ENCODE measurements at regions not wholly inside any gene's neighbourhood (a gene's known extent, or its start where the extent isn't known, plus 50 kb on each side); places are given as distances from the start of the nearest gene placed in this dataset.

DNA sequence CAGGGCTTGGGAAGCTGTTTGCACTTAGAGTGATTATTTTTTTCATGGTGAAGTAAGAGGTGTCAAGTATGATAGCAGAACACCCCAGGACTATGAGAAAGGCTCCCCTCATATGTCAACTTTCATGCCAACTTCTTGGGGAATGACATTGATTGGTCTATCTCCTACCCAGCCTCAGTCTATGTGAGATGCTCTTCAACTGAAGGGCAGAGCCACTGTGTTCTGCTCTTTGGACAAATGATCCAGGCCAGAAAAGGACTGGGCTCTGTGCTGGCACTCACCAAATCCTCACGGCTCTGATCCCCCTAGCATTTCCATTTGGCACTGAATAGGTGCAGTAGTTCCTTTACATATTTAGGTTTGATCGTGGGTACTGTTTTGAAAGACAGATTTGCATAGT, 151.1 kb downstream of the DMRT2 start:
- DNase-seq (ENCODE audit: extremely low read depth in 1 of 2, low read depth in 1 of 2) = no peak

DNA sequence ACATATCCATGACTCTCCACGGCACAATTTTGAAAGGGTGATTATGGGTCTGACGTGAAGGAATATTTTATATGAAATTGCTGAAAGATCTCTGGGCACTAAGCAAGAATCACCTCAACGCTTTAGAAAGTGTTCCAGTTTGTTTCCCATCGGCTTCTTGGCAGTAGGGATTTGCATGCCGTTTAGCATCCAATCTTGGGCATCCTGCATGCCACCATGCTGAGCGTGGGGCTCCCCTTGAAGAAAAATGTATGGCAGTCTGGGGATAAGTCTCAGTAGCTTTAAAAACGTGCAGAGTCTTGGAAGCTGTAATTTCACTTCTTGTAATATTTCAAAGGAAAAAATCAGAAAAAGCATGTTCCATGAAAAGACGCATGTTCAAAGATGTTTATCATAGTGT, 151.7 kb downstream of the DMRT2 start:
- DNase-seq (ENCODE audit: extremely low read depth in 1 of 2, low read depth in 1 of 2) = no peak

DNA sequence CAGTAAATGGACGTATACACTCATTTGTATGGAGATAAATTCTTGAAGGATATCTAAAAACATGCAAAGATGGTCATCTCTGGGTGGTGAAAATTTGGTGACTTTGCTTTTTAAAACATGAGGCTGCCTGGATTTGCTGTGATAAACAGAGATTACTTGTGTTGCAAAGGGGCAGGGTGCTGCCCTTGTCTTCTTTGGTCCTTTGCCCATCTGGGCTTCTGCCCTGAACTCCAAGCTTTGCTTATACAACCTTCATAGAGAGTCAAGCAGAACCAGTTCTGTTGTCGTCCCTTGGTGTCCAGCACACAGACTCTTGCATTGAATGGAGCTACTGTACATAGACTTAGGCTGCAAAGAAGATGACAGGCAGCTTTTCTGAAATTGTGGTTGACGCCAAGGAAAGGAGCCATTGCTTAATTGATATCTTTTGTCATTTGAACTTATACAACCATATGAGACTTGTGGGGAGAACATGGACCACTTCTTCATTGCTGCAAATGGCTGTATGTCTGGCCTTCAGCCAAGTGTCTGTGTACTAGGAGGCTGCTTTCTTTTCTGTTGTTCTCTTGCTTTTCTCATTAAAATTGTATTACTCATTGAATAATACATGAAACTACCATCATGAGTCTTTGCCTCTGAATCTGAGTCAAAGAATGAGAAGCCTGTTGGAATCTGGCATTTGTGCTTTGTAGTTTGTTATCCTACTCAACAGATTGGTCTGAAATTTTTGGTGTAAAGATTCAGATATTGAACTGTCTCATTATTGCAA, 152.5 kb downstream of the DMRT2 start:
- DNase-seq (ENCODE audit: extremely low read depth in 1 of 2, low read depth in 1 of 2) = no peak

DNA sequence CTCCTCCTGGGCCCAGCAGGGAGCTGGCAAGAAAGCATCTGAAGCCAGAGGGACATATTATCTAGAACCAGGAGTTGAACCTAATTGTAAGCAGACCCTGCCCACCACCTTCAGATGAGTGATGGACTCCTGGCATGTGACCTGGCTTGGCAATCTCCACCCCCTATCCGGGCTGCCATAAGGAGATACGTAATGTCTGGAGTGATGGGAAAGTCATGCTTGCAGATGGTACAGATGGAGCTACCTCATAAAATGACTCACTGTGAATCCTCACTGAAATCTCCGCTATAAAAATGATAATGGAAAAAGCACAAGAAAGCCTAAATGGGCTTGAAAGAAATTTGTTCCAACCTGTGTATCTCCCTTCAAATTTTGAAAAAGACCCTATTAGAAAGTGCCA, 157.5 kb downstream of the DMRT2 start:
- no peak for DNase-seq (ENCODE audit: extremely low read depth in 1 of 2, low read depth in 1 of 2)

DNA sequence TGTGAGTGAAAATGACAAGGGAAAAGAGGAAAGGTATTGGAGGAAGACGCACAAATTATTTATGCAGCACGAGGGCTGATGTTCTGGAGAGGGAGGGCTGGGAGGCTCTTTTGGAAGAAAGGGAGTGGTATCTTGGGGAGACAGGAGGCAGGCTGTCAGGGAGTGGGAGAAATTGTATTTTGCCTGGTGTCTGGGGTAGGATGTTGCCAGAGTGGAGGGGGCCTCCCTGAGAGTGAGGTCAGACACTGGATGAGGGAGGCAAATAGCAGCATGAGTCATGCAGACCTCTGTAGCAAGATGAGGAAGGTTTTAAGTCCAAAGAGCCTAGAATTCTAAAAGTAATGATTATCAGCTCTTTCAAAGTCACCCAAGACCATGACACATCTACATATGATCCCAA, 158.0 kb downstream of the DMRT2 start:
- no peak for DNase-seq (ENCODE audit: extremely low read depth in 1 of 2, low read depth in 1 of 2)

DNA sequence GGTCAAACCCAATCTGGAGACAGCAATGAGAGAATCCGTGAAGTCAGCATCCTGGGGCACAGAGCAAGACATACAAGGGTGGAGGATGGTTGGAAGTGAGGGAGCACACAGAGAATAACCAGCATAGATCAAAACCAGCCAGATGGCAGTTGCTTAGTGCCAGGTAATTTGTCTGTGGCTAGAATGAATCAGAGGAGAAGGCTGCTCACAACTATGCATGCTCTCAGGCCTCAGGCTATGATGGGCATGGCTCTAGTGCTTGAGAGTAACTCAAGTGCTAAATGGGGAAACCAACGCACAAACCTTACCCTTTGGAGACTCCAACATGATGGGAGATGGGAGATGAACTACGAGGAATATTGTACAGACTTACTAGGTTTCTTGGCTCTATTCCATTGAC, 160.8 kb downstream of the DMRT2 start:
- no peak for DNase-seq (ENCODE audit: extremely low read depth in 1 of 2, low read depth in 1 of 2)

DNA sequence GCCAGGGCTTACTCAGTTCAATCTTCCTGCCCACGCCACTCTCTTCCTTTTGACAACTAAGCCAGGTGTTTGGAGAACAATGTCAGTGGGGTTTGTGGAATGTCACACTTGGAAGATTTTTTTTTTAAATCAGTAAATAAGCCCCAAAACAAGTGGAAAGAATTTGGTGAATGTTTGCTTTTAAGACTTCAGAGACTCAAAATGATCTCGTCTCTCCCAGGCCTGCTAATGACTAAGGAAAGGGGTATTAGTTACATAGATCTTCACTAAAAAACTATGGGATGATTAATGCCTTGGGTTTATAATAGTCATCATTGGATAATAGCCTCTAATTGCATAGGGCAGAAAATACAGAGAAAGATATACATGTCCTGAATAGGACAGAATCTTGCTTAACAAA, 166.4 kb downstream of the DMRT2 start:
- DNase-seq (ENCODE audit: extremely low read depth in 1 of 2, low read depth in 1 of 2) = no peak

DNA sequence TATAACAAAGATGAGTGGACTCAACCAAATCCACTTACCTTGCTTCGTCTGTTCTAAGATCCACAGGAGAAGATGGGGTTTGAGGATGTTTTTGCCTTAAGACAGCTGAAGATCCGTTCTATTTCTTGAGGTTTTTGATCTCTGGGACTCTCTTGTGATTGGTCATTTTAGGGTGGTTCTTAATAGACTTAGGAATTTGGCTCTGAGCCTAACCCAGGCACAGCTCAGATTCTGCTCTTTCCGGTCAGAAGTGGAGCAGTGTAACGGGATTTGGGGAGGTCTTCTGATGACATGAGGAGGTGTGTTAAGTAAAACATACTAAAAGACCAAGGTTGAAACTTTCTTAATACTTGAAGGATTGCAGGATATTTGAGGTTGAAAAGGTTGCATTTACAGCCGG, 166.9 kb downstream of the DMRT2 start:
- DNase-seq (ENCODE audit: extremely low read depth in 1 of 2, low read depth in 1 of 2) = no peak

DNA sequence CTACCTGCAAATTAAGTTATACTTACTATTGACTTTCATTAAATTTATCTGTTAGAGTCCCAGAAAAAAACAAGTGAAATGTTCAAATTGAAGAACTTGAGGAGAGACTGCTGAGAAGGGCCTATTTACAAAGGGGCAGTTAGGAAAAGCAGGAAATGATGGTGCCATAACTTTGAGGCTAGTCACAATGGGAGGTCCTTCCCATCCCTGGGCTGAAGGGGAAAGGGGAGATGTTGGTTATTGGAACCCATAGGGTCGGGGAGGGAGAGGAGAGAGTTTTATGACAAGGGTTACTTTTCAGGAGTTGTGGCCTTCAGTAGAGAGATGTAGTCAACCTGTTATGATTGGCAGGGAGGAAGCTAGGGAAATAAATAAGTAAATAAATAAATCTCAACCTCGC, 169.1 kb downstream of the DMRT2 start:
- DNase-seq (ENCODE audit: extremely low read depth in 1 of 2, low read depth in 1 of 2) = no peak

DNA sequence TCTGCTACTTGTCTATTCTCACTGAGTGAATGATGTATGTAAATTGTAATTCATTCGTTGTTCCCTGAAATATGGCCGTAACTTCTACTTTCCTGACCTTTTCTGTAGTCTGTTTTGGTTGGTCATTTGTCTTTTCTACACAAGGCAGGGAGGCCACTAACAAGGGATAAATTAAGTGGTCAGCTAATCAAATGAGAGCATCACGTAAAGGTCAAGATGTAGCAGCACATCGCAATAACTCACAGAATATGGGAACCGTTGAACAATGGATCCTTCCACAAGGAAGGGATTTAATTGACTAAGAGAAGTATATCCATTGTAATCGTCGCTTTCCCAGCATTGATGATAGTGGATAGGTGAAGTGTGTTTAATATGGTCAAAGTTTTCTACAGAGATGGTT, 171.1 kb downstream of the DMRT2 start:
- no peak for DNase-seq (ENCODE audit: extremely low read depth in 1 of 2, low read depth in 1 of 2)

DNA sequence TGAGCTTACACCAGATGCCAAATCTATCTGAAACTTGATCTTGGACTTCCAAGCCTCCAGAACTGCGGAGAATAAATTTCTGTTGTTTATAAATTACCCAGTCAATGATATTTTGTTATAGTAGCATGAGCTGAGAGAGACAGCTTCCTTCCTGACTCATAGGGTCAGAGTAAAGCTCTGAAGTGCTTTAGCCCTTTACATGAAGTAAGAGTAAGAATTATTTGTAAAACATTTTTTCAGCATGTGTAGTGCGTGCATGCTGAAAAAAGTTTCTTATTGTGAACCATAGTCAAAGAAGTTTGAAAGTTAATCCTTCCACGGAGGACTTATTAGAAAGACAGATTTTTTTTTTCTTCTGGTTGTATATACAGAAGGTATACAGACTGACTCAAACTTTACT, 172.4 kb downstream of the DMRT2 start:
- no peak for DNase-seq (ENCODE audit: extremely low read depth in 1 of 2, low read depth in 1 of 2)

DNA sequence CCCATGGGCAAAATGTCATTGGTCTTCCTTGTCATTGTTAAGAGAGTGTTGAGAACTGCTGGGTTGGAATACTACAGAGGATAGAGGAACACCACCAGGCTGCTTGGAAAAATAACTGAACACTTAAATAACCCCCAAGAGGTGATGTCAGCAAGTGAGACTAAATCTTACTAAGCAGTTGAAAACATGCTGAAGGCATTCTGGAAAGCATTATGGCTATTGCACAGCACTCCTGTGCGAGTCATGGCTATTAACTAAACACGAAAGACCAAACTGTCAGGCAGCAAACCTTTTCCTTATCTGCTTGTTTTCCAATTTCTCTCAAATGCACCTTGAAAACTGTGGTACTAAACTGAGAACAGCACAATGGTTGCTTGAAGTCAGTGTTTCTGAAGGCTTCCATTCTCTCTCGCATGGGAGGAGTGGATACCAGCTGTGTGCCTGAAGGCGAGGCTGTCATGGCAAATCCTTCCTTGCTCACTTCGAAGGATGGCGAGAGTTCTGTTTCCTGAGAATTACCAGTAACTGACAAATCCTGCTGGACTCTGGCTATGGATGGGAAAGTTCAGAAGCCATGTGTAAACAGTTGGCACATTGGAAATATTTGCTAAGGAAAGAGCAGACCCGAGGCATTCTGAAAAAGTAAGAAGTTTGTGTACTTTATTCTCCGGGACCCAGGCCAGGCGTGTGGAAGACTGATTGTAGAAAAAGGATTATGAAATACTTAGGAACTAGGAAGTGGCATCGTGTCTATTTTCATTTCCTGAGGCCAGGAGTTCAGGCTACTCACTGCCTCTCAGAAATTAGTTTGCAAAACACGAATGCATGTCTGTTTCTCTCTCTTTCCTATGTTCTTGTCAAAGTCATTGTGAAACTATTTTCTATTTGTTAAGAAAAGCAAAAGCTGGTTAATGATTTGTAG, 182.1 kb downstream of the DMRT2 start:
- DNase-seq (ENCODE audit: extremely low read depth in 1 of 2, low read depth in 1 of 2) = no peak

DNA sequence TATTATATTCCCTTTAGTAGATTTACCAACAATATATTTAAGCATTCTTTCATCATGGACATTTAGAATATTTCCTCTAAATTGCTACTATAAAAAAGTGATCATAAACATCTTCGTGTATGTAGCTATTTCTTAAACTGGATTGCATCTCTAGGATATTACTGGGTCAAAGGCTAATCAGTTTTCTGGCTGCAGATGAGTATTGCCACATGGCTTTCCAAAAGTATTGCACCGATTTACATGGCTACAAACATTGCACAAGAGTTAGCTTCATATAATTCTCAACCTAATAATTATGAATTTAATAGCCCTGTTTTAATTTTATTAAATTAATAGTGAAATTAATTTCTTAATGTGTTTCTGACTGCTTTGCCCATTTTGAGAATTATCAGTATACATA, 183.4 kb downstream of the DMRT2 start:
- DNase-seq (ENCODE audit: extremely low read depth in 1 of 2, low read depth in 1 of 2) = no peak

DNA sequence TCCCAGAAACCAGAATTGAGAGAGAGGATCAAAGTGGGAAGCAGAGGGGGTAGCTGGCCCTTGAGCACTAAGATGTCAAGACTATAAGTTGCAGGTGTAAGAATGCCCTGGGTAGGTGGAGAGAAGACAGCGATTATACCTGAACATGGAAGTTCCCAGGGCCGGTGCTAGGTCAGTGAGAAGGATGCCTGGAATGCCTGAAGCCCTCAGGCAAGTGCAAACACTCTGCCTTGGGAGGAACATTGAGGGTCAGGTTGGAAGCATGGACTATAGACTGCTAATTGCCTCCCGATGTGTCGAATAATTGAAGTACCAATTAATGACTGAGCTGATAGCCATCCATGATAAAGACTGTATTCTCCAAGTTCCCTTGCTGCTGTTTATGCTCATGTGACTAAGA, 185.5 kb downstream of the DMRT2 start:
- no peak for DNase-seq (ENCODE audit: extremely low read depth in 1 of 2, low read depth in 1 of 2)

DNA sequence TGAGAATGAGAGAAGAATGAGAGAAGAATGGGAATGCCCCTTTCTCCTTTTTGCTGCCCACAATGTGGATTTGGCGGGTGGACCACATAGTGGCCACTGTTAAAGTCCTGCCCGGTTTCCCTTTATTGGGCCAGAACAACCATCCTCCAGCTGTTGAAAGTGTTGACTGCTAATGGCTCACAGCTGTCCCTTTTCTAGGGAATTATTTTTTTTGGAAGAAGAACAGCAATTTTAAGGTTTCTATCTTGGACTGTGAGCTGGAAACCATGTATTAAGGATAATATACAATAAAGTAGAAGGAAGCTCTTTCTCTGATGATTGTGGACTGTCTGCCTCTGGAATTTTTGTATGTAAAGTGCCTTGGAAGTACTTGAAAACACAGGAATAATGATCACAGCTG, 185.9 kb downstream of the DMRT2 start:
- DNase-seq (ENCODE audit: extremely low read depth in 1 of 2, low read depth in 1 of 2) = no peak

DNA sequence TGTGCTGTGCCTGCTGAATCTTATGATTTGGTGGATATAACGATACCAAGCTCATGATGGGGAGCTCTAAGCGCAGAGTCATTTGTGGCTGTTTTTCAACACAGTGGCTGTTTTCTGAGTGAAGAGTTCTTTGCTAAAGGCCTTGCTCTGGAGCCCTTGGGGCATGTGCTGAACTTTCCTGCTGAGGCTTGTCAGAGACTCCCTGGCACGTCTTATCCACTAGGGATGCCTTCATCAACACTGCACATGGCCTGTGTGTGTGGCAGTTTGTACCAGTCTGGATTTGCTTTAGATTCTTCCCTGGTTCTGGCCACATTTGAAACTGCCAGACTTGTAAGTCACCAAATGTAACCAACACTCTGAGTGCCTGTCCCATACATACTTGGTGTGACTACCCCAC, 188.2 kb downstream of the DMRT2 start:
- DNase-seq (ENCODE audit: extremely low read depth in 1 of 2, low read depth in 1 of 2) = no peak

DNA sequence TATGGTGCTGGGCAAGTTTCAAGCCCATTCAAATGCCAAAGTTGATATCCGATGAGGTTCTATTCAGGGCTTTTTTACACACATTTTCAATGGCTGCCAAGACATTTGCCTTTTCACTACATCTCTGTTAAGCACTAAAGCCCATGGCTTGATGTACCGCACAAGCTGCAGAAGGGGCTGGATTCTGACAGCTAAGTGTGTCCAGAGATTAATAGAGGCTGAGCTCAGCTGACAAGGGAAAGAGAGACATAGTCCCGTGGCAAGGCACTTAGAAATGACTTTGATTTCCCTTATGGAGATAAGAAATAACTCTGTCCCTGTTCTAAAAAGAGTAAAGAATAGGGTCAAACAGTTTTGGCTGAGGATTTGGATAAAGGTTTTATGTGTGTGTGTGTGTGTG, 198.6 kb downstream of the DMRT2 start:
- DNase-seq (ENCODE audit: extremely low read depth in 1 of 2, low read depth in 1 of 2) = no peak

DNA sequence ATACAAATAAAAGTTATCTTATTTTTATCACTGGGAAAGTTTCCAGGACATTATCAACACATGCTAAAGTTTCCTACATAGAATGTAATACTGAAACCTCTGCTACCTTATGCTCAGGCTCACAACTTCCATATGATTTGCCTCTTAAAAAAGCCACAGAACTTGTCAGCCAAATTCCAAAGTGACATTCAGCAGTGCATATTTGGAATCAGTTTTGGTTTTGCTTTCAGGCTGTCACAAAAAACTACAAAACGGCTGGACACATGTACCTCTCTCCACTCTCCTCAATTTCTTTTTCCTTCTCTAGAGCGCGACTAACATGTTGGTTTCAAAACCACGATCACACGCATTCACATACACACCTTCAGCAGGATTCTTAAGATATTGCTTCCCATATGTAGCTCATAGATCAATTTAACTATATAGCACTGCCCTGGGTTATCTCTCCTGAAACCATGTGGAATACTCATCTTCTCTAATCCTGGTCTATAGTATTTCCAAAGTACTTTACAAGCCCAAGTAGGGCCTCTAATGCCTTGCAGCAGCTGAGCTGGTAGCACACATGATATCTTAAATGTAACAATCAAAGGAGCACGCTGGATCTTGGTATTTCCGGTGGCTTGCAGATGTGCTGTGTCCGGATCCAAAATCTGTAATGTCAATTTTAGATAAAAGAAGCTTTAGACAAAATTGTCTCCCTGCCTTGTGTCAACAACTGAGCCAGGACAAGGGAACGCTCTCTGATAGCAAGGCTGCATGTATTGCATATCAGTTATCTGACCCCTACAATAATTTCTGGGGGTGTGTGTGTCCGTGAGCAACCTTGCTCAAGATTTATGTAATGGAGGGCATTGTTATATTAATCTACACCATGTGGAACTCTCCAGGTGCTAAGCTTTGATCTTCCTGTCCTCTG, 203.2 kb downstream of the DMRT2 start:
- DNase-seq (ENCODE audit: extremely low read depth in 1 of 2, low read depth in 1 of 2) = no peak

DNA sequence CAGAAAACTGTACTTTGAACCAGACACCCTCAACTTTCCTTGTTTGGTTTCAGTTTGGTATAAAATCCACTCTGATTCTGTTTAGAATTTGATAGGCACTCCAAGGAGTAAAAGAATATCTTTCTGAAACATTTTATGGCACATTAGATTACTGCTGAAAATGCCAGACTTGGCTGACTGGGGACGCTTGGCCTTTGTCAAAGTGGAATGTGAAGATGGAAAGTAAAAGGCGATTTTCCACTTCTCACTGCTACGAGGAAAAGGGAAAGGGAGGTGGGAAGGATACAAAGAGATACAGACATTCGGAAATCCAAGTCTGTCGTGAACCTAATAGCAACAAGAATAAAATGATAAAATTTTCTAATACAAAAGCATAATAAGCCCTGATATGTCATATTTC, 203.9 kb downstream of the DMRT2 start:
- DNase-seq (ENCODE audit: extremely low read depth in 1 of 2, low read depth in 1 of 2) = no peak

DNA sequence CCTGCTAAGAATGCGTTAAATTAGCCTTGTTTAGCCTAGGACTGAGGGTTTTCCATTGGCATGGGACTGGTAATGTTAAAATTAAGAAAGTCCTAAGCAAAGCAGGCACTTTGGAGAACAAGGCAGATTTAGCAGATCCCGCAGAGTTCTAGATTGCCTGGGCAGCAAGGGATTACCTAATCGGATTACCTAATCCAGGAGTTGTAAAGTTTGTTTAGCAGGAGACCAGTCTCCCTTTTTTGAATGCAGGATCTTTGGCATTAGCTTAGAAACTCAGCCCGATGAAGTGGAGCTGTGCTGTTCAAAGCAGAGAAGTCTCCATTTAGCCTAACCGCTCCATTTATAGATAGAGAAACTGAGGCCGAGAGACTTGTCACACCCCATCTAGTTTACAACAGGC, 206.0 kb downstream of the DMRT2 start:
- DNase-seq (ENCODE audit: extremely low read depth in 1 of 2, low read depth in 1 of 2) = no peak

DNA sequence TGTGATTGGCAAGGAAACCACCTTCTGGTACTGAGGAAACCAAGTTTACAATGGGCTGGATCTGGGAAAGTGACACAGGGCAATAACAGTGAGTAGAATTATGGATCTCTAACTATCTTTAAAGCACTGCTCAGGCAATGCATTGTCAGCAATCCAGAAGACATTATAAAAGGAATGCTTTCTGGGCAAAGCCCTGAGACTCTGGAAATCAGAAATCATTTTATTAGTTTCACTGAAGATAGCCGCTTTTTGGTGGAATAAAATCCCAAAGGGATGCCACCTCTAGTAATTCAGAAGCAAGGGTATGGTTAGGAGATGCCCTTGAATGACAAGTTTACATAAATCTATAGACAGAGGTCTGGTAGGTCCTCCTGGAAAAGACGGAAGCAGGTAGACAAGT, 211.1 kb downstream of the DMRT2 start:
- DNase-seq (ENCODE audit: extremely low read depth in 1 of 2, low read depth in 1 of 2) = no peak

All from stimulated activated CD8-positive, alpha-beta memory T cell treated with anti-CD3 and anti-CD28 coated beads, Interleukin-7, amount 100 ng/mL, for 48 hours (primary cell).